Choroid plexus epithelial cell (primary cell): ENCODE measurements at regions not wholly inside any gene's neighbourhood (a gene's known extent, or its start where the extent isn't known, plus 50 kb on each side); places are given as distances from the start of the nearest gene placed in this dataset.

Experiments used
- DNase-seq: peaks from one replicate; pipeline ENCODE4 v3.0.0-alpha.2; 2010; ENCODE audit warnings: low read depth
- H3K4me3 ChIP-seq: 2 replicates; pipeline ENCODE4 v1.5.1; 2011; ENCODE audit warnings: low read depth, mild to moderate bottlenecking, control low read depth, low read length, moderate library complexity
- CTCF ChIP-seq: conservative IDR thresholded peaks from 2 replicates; pipeline ENCODE4 v1.5.1; 2011; ENCODE audit warnings: low read depth, mild to moderate bottlenecking, control low read depth, inconsistent platforms, low read length, moderate library complexity

DNA sequence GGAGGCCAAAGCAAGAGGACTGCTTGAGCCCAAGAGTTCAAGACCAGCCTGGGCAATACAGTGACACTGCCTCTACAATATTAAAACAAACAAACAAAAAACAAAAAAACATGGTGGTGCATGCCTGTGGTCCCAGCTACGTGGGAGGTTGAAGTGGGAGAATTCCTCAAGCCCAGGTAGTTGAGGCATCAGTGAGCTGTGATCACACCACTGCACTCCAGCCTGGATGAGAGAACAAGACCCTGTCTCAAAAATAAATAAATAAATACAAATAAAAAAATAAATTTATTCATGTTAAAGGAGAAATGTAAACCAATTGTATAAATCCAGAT is 200.6 kb downstream of the BCHE start:
- no peak for TF ChIP-seq CTCF
- DNase-seq, result no peak

DNA sequence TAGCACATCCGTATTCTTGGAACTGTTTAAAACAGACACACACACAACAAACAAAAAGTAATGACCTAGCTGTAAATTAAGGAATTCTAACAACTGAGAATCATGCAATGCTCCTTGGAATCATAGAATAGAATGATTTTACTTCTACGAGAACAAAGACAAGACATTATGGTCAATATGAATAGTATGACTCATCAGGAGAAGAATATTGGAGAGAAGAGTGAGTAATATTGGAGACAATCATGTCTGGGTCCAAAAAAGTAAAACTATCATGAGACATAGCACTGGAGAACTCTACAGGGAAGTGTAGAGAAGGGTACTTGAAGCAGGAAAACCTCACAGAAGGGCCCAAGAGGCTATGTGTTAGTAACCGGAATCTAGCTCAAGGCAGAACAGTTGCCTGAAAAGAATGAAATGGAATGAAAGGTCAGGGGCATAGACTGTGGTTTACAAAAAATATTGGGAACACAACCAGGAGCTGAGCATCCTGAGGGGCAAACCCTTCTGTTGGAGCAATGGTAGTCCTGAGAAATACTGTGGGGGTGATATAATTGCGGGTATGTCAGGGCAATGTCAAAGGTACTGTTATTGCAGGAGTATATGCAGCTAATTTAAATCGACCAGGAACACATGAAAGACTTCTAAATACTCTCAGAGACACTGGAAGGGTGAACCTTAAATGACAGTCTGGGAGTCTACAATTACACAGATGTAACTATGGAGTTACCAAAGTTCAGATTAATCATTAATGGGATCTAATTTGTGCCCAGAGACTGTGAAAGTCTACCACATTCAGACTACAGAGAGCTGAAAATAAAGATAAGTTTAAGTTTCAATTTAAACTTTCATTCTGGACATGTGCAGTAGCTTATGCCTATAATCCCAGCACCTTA is 201.2 kb downstream of the BCHE start:
- TF ChIP-seq CTCF, result no peak
- no peak for DNase-seq
- no peak overlapping the region for H3K4me3 ChIP-seq

More for the DNA sequence above, 200.6 kb downstream of the BCHE start:
- no peak overlapping the region for H3K4me3 ChIP-seq

GRCh38 chr3:165624761-165625160 is 212.5 kb downstream of the BCHE start:
- H3K4me3 ChIP-seq, result no peak overlapping the region
- peak; percentile 36 for DNase-seq
- TF ChIP-seq CTCF, result peak; percentile 57

DNA sequence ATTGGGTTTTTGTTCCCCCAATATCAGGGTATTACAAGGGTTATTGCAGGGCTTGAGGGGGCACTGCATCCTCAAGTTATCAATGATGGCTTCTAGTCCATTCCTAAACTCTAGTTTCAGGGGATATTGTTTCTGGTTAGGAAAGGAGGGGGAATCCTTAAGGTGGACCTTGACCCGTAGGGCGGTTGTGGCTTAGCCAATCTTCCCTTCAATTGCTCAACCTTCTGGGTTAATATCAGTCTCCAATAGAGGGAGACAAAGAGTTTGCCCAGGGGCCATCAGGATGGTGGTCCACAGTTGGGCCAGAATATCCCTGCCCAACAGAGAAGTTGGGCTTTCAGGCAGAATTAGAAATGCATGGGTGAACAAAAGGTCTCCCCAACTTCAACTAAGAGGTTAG is 214.9 kb downstream of the BCHE start:
- no peak for DNase-seq
- TF ChIP-seq CTCF, result no peak
- H3K4me3 ChIP-seq, result no peak overlapping the region

GRCh38 chr3:165619069-165619468 is 218.2 kb downstream of the BCHE start:
- TF ChIP-seq CTCF, result no peak
- no peak overlapping the region for H3K4me3 ChIP-seq
- DNase-seq, result no peak

- no peak for DNase-seq
- no peak overlapping the region for H3K4me3 ChIP-seq
- TF ChIP-seq CTCF, result no peak
These were observed 220.1 kb downstream of the BCHE start for GRCh38 chr3:165617134-165617533.

- TF ChIP-seq CTCF, result no peak
- no peak overlapping the region for H3K4me3 ChIP-seq
- DNase-seq, result no peak
These were observed 222.9 kb downstream of the BCHE start for GRCh38 chr3:165614337-165614736.
